NB4 (cell line): ENCODE measurements at regions not wholly inside any gene's neighbourhood (a gene's known extent, or its start where the extent isn't known, plus 50 kb on each side); places are given as distances from the start of the nearest gene placed in this dataset.
A peak's percentile ranks its signal among the peaks of the same experiment; 100 is the strongest.

Experiments
- DNase-seq: peaks from one replicate; pipeline ENCODE4 v3.0.0; 2010; ENCODE audit warnings: low read depth
- H3K4me3 ChIP-seq: one replicate; pipeline ENCODE4 v1.5.1; 2011; ENCODE audit warnings: mild to moderate bottlenecking, low read depth, low read length, moderate library complexity
- CTCF ChIP-seq: IDR thresholded peaks from one replicate; pipeline ENCODE4 v1.5.1; 2012; ENCODE audit warnings: low read depth, low read length
- MYC ChIP-seq: IDR thresholded peaks from 2 replicates; pipeline ENCODE4 v1.6.1; 2011; ENCODE audit warnings: low read depth, low read length
- POLR2A ChIP-seq: IDR thresholded peaks from 2 replicates; pipeline ENCODE4 v1.6.1; 2011; ENCODE audit warnings: mild to moderate bottlenecking; ENCODE audit not compliant: insufficient read length; ENCODE audit errors: extremely low read depth
- TF ChIP-seq, protein P1 (sequence below): IDR thresholded peaks from 2 replicates; pipeline ENCODE4 v1.6.1; 2011; ENCODE audit warnings: low read depth, low read length

DNA sequence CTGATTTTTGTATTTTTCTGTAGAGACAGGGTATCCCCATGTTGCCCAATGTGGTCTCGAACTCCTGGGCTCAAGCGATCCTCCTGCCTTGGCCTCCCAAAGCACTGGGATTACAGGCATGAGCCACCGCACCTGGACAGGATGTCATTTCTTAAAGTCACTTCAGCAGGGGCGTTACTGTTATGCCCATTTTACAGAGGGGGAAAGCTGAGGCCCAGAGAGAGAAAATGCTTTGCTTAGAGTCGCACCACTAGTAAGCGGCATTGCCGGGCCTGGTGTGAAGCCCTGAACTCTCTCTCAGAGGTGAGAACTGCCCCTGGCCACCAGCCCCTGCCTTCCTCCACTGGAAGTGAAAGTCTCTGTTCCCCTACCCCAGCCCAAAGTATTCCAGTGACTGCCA lies 207.0 kb downstream of the PHETA1 start:
- no peak overlapping the region for H3K4me3 ChIP-seq
- DNase-seq: no peak
- TF ChIP-seq POLR2A: no peak
- TF ChIP-seq, protein P1, sequence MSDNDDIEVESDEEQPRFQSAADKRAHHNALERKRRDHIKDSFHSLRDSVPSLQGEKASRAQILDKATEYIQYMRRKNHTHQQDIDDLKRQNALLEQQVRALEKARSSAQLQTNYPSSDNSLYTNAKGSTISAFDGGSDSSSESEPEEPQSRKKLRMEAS: no peak

DNA sequence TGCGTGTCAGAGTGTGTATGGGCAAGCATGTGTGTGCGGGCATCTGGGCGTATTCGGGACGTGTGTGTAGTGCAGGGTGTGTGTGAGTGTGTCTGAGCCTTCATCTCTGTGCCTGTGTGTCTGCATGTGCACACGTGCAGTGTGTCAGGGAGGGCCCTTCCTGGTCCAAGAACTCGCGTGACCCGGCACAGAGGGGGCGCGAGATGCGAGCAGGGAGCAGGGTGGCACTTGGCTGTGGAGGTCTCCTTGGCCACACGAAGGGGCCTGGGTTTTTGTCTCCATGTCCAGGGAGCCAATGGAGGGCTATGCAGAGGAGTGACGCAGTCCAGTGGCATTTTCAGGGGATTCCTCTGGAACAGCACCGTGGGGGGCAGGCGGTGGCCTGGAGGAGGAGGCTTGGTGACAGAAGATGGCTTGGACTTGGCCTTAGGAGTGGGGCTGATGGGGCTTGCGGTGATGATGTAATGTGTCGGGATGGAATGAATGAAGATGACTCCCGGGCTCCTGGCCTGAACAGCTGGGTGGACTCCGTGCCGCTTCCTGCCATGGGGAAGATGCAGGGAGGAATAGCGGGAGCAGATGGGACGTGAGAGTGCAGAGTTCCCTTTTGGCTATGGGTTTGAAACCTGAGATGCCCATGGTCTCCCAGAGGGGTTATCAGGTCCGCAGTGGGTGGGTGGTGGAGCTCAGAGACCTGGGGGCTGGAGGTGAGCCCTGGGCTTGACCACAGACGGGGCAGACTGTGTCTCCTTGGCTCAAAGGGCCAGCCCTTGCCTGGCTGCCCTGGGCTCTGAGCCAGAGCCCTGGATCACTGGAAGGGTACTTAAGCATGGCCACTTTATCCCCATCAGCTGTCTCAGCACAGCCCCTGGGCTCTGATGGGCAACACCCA lies 208.3 kb downstream of the PHETA1 start:
- TF ChIP-seq, protein P1: no peak
- TF ChIP-seq CTCF (no peak), MYC (no peak), POLR2A (no peak)
- no peak overlapping the region for H3K4me3 ChIP-seq
- DNase-seq: no peak

- no peak for DNase-seq
- no peak for TF ChIP-seq POLR2A
- no peak overlapping the region for H3K4me3 ChIP-seq
These were observed 209.9 kb downstream of the PHETA1 start for GRCh38 chr12:111158992-111159391.

- TF ChIP-seq, protein P1: no peak
- no peak for TF ChIP-seq POLR2A
- no peak for TF ChIP-seq CTCF
- TF ChIP-seq MYC: no peak
- no peak for DNase-seq
- no peak overlapping the region for H3K4me3 ChIP-seq
These were observed 211.4 kb downstream of the PHETA1 start for GRCh38 chr12:111157486-111157885.

DNA sequence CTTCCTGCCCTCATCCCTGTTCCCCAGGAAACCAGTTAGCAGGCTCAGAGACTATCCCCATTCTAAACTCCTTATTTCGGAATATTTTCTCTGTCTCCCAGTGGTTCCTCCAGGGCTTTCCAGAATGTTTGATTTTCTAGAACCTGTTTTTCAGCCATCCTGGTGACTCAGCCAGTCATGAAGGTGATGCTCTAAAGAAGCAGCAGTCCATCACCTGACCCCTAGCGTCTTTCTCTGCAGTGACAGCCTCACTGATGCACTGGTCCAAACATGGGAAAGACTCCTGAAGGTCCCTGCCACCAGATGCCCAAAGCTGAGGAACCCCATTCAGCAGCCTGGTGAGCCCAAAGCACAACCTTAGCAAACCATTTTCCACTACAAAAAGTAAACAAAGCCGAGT lies 212.6 kb downstream of the PHETA1 start:
- TF ChIP-seq CTCF (no peak), POLR2A (no peak), MYC (no peak)
- TF ChIP-seq, protein P1: no peak
- no peak for DNase-seq

DNA sequence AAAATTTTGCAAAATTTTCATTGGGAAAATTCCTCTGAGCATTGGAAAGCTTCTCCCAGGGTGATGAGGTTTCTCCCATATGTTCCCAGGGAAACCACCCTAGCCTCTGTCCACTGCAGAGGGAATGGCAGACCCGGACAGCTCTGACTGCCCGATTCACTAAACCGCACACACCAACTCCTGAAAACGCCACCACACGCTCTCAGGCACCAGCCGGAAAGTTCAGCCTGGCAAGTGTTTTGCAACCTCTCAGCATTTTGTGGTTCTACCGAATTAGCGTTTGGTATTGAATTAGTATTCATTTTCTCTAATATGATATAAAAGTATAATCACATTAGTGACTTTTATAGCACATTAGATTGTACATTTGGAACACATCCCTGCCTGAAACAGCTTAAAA lies 213.4 kb downstream of the PHETA1 start:
- no peak overlapping the region for H3K4me3 ChIP-seq
- DNase-seq: peak; percentile 55
- TF ChIP-seq MYC (no peak), CTCF (no peak), POLR2A (no peak)
- TF ChIP-seq, protein P1: 0 out of 2 replicates have a peak, but pooled peaks have one; percentile 14

More for the DNA sequence above, 212.6 kb downstream of the PHETA1 start:
- H3K4me3 ChIP-seq: no peak overlapping the region

DNA sequence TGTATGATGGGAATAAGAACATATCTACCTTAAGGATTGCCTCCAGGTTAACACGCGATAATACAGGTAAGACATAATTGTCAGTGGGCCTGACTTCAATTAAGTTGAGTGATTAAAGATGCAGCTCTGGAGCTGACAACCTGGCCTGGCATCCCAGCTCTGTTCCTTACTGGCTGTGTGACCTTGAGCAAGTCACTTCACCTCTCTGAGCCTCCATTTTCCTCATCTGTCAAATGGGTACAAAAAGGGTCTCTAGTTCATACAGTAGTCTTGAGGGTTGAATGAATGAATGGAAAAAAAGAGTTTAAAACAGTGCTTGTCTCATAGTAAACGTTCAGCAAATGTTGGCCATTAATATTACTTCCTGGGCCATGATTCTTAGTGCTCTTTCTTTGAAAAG lies 213.9 kb downstream of the PHETA1 start:
- TF ChIP-seq, protein P1: no peak
- TF ChIP-seq CTCF (no peak), MYC (no peak), POLR2A (no peak)
- no peak for DNase-seq
- no peak overlapping the region for H3K4me3 ChIP-seq
